ENCODE measurements at regions not wholly inside any gene's neighbourhood (a gene's known extent, or its start where the extent isn't known, plus 50 kb on each side); places are given as distances from the start of the nearest gene placed in this dataset.
A peak's percentile ranks its signal among the peaks of the same experiment; 100 is the strongest.

DNA sequence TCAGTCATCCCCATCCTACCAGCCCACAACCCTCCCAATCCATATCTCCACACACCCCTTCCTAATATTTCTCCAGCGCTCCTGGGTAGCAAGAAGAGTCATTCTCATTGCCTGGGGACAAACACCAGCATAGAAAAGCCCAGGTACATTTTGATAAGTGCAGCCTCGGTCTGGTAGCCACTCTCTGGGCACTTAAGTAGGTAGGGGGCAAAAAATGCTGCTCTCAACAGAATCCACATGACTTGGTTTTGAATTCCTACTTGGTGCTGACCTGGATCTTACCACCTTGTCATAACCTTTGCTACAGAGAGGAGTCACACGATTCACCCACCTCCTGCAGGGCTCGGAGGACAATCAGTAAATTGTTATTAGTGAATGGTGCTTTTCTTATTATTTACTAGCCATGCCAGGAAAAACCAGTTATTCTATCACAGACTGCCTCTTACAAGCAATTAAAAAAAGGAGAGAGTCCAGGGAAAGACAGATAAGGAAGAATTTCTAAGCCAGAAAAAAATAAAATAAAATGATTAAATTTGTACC, 249.1 kb downstream of the LY86 start:
- Mint-ChIP-seq H3K27me3 (ENCODE audit: low read depth in 3 of 3) (peaks cover 0 to 5% (median 0%) of the 10 kb centered on the region in 3 donors), H3K4me3 (no peak overlapping the region), H3K27ac (no peak overlapping the region), H3K9me3 (peaks cover 0 to 2% (median 0%) of the 10 kb centered on the region in 7 donors), H3K4me1 (peaks cover 47% of the 10 kb centered on the region), H3K36me3 (peaks cover 0 to 4% of the 10 kb centered on the region in 2 donors)
- H3K27ac ChIP-seq (ENCODE audit: low read depth in 1 of 2, low read length in 2 of 2), result no peak overlapping the region
- no peak overlapping the region for H3K4me3 ChIP-seq (replicated peaks in 1 of 3; ENCODE audit: low read depth in 2 of 3, low read length in 3 of 3)
- no peak overlapping the region for H3K4me2 ChIP-seq (replicated peaks; ENCODE audit: extremely low read depth, low read length, poor library complexity, severe bottlenecking)
- no peaks in the 10 kb centered on the region for H3K27me3 ChIP-seq (ENCODE audit: control insufficient read depth in 2 of 2, insufficient read depth in 2 of 2, low read length in 2 of 2)
- no CpG with 5 or more reads among the region's 4 CpGs for WGBS (ENCODE audit: insufficient coverage)
- no peak overlapping the region for H3K9ac ChIP-seq (ENCODE audit: insufficient read depth, low read length, poor library complexity, severe bottlenecking)
- intact Hi-C loops (cut with micrococcal nuclease), result no loop called here
- no peak overlapping the region for H2AFZ ChIP-seq (ENCODE audit: insufficient read depth, low read depth, low read length, poor library complexity, severe bottlenecking)
- TF ChIP-seq, protein P1, sequence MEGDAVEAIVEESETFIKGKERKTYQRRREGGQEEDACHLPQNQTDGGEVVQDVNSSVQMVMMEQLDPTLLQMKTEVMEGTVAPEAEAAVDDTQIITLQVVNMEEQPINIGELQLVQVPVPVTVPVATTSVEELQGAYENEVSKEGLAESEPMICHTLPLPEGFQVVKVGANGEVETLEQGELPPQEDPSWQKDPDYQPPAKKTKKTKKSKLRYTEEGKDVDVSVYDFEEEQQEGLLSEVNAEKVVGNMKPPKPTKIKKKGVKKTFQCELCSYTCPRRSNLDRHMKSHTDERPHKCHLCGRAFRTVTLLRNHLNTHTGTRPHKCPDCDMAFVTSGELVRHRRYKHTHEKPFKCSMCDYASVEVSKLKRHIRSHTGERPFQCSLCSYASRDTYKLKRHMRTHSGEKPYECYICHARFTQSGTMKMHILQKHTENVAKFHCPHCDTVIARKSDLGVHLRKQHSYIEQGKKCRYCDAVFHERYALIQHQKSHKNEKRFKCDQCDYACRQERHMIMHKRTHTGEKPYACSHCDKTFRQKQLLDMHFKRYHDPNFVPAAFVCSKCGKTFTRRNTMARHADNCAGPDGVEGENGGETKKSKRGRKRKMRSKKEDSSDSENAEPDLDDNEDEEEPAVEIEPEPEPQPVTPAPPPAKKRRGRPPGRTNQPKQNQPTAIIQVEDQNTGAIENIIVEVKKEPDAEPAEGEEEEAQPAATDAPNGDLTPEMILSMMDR (IDR thresholded peaks at IDR 0.05), result no peak
- H3K79me2 ChIP-seq (ENCODE audit: insufficient read depth, low read length), result no peaks in the 10 kb centered on the region
- no peaks in the 10 kb centered on the region for H4K20me1 ChIP-seq (ENCODE audit: insufficient read depth, low read length)
- no peaks in the 10 kb centered on the region for H3K36me3 ChIP-seq (replicated peaks in 1 of 2; ENCODE audit: control insufficient read depth in 1 of 2, insufficient read depth in 2 of 2, low read length in 2 of 2)
- DNase-seq, result no peak
- H3K9me3 ChIP-seq (replicated peaks in 1 of 2; ENCODE audit: control insufficient read depth in 1 of 2, insufficient read depth in 1 of 2, low read length in 2 of 2), result no peaks in the 10 kb centered on the region
- peaks cover 34 to 39% of the 10 kb centered on the region in 2 donors for H3K4me1 ChIP-seq (ENCODE audit: control insufficient read depth in 1 of 2, insufficient read depth in 2 of 2, low read length in 2 of 2)

DNA sequence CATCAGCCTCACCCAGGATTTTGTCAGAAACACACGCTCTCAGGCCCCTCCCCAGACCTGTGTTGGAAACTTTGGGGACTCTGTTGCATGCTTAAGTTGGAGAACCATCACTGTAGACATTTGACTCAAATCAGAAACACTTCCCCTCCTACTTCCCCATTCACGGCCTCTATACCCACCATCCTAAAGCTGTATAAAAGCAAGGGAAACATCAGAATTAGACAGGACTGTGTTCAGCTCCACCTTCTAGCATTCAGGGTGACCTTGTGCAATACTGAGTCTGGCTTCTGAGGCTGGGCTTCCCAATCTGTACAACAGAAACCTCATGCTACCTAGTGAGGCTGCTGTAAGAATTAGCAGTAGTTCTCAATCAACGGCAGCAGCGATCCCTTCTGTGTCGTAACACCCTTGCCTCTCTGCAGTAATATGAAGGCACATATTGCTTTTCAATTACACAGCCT, 252.3 kb downstream of the LY86 start:
- peak overlapping the region; percentile 71 for H2AFZ ChIP-seq (ENCODE audit: insufficient read depth, low read depth, low read length, poor library complexity, severe bottlenecking)
- no peaks in the 10 kb centered on the region for H3K79me2 ChIP-seq (ENCODE audit: insufficient read depth, low read length)
- H3K27ac ChIP-seq (ENCODE audit: low read depth in 1 of 2, low read length in 2 of 2), result peak overlapping the region; percentile 15 to 79
- Mint-ChIP-seq H3K9me3 (peaks cover 0 to 4% (median under 1%) of the 10 kb centered on the region in 7 donors), H3K27me3 (ENCODE audit: low read depth in 3 of 3) (peaks cover 0 to 2% (median 0%) of the 10 kb centered on the region in 3 donors), H3K4me1 (peaks cover 45% of the 10 kb centered on the region), H3K36me3 (peaks cover 0 to under 1% of the 10 kb centered on the region in 2 donors), H3K4me3 (peak overlapping the region; percentile 42 to 59), H3K27ac (peak overlapping the region; percentile 79 to 94 (median 85))
- no peaks in the 10 kb centered on the region for H3K27me3 ChIP-seq (ENCODE audit: control insufficient read depth in 2 of 2, insufficient read depth in 2 of 2, low read length in 2 of 2)
- TF ChIP-seq, protein P1 (IDR thresholded peaks at IDR 0.05), result no peak
- DNase-seq, result peak; percentile 67 to 79 (median 78)
- H3K36me3 ChIP-seq (replicated peaks in 1 of 2; ENCODE audit: control insufficient read depth in 1 of 2, insufficient read depth in 2 of 2, low read length in 2 of 2), result no peaks in the 10 kb centered on the region
- no peaks in the 10 kb centered on the region for H3K9me3 ChIP-seq (replicated peaks in 1 of 2; ENCODE audit: control insufficient read depth in 1 of 2, insufficient read depth in 1 of 2, low read length in 2 of 2)
- no peak overlapping the region for H3K9ac ChIP-seq (ENCODE audit: insufficient read depth, low read length, poor library complexity, severe bottlenecking)
- 0% methylated on average over 2 of the region's 5 CpGs for WGBS (ENCODE audit: insufficient coverage)
- H4K20me1 ChIP-seq (ENCODE audit: insufficient read depth, low read length), result no peaks in the 10 kb centered on the region
- peaks cover 34 to 39% of the 10 kb centered on the region in 2 donors for H3K4me1 ChIP-seq (ENCODE audit: control insufficient read depth in 1 of 2, insufficient read depth in 2 of 2, low read length in 2 of 2)
- H3K4me3 ChIP-seq (replicated peaks in 1 of 3; ENCODE audit: low read depth in 2 of 3, low read length in 3 of 3), result peak overlapping the region in 1 of 3 experiments; percentile 55
- peak overlapping the region; percentile 69 for H3K4me2 ChIP-seq (replicated peaks; ENCODE audit: extremely low read depth, low read length, poor library complexity, severe bottlenecking)
- intact Hi-C loops (cut with micrococcal nuclease), result no loop called here

Measured in CD14-positive monocyte (primary cell).